Astrocyte (in vitro differentiated cells and primary cell): ENCODE measurements at regions not wholly inside any gene's neighbourhood (a gene's known extent, or its start where the extent isn't known, plus 50 kb on each side); places are given as distances from the start of the nearest gene placed in this dataset.

Source experiments
- CTCF ChIP-seq: IDR thresholded peaks from 2 replicates; pipeline ENCODE4 v1.5.1; 2011; ENCODE audit warnings: low read depth, mild to moderate bottlenecking, inconsistent platforms, low read length, moderate library complexity; ENCODE audit not compliant: insufficient read depth
- EZH2 ChIP-seq: IDR thresholded peaks from 2 replicates; pipeline ENCODE4 v1.6.1; 2012; ENCODE audit warnings: mild to moderate bottlenecking, low read length, inconsistent platforms; ENCODE audit not compliant: insufficient read depth

GRCh38 chr10:44042075-44042770 is 342.7 kb downstream of the CXCL12 start:
- TF ChIP-seq CTCF (no peak), EZH2 (no peak)
